GM23338 (cell line): ENCODE measurements at regions not wholly inside any gene's neighbourhood (a gene's known extent, or its start where the extent isn't known, plus 50 kb on each side); places are given as distances from the start of the nearest gene placed in this dataset.

ENCODE experiments used
- ATAC-seq: fragments of 200-7000 bp; cut with Tn5 transposase; 3 replicates; pipeline ENCODE4 v1.9.1; 2020
- DNase-seq: peaks from one replicate; pipeline ENCODE4 v3.0.0-alpha.2; 2015; ENCODE audit warnings: low spot score
- H2AFZ ChIP-seq: fragments of 200-600 bp; sonication (generic); 2 replicates; pipeline ENCODE4 v1.8.0; 2016; ENCODE audit warnings: antibody characterized with exemption, mild to moderate bottlenecking, moderate library complexity
- H3F3A ChIP-seq: fragments of 200-600 bp; sonication (generic); replicated peaks from 2 replicates; pipeline ENCODE4 v1.8.0; 2017; ENCODE audit warnings: antibody characterized with exemption, mixed run types, low read depth
- H3K27ac ChIP-seq: fragments of 200-600 bp; sonication (generic); 2 replicates; pipeline ENCODE4 v1.6.1; 2016; ENCODE audit warnings: low read depth
- H3K27me3 ChIP-seq: fragments of 200-600 bp; sonication (generic); 2 replicates; pipeline ENCODE4 v1.8.0; 2016; ENCODE audit warnings: mild to moderate bottlenecking, mixed run types, moderate library complexity; ENCODE audit not compliant: insufficient read depth
- H3K36me3 ChIP-seq: fragments of 200-600 bp; sonication (generic); 2 replicates; pipeline ENCODE4 v1.8.0; 2016; ENCODE audit warnings: mild to moderate bottlenecking; ENCODE audit not compliant: insufficient read depth
- H3K4me1 ChIP-seq: fragments of 200-600 bp; sonication (generic); 2 replicates; pipeline ENCODE4 v1.8.0; 2016; ENCODE audit warnings: mild to moderate bottlenecking, moderate library complexity; ENCODE audit not compliant: insufficient read depth
- H3K4me2 ChIP-seq: fragments of 200-600 bp; sonication (generic); 2 replicates; pipeline ENCODE4 v1.7.1; 2017; ENCODE audit warnings: mixed run types
- H3K4me3 ChIP-seq: fragments of 200-600 bp; sonication (generic); 2 replicates; pipeline ENCODE4 v1.6.1; 2016; ENCODE audit warnings: mixed run types
- H3K79me2 ChIP-seq: fragments of 200-600 bp; sonication (generic); replicated peaks from 2 replicates; pipeline ENCODE4 v1.8.0; 2017; ENCODE audit warnings: mild to moderate bottlenecking; ENCODE audit not compliant: insufficient read depth
- H3K9me2 ChIP-seq: fragments of 200-600 bp; sonication (generic); 2 replicates; pipeline ENCODE4 v1.8.0; 2017; ENCODE audit not compliant: insufficient read depth
- H4K20me1 ChIP-seq: fragments of 200-600 bp; sonication (generic); replicated peaks from 2 replicates; pipeline ENCODE4 v1.8.0; 2017; ENCODE audit warnings: mild to moderate bottlenecking; ENCODE audit not compliant: insufficient read depth
- H3K27ac Mint-ChIP-seq: 2 replicates; pipeline ENCODE4 v1.8.0; 2020; ENCODE audit warnings: inconsistent platforms, mild to moderate bottlenecking, moderate library complexity, mixed read lengths
- H3K27me3 Mint-ChIP-seq: 3 replicates; pipeline ENCODE4 v1.8.0; 2022; ENCODE audit warnings: low read depth, mild to moderate bottlenecking, moderate library complexity, mixed read lengths, inconsistent platforms; ENCODE audit not compliant: insufficient read depth, poor library complexity
- H3K36me3 Mint-ChIP-seq: 3 replicates; pipeline ENCODE4 v1.8.0; 2021; ENCODE audit warnings: low read depth, mild to moderate bottlenecking, inconsistent platforms, moderate library complexity, mixed read lengths
- H3K4me1 Mint-ChIP-seq: 3 replicates; pipeline ENCODE4 v1.8.0; 2020; ENCODE audit warnings: mild to moderate bottlenecking, inconsistent platforms, mixed read lengths
- H3K4me3 Mint-ChIP-seq: 3 replicates; pipeline ENCODE4 v1.8.0; 2021; ENCODE audit warnings: moderate library complexity, mild to moderate bottlenecking, inconsistent platforms, mixed read lengths
- H3K9me3 Mint-ChIP-seq: 3 replicates; pipeline ENCODE4 v1.8.0; 2020; ENCODE audit warnings: moderate library complexity, mild to moderate bottlenecking, inconsistent platforms, mixed read lengths
- CREB1 ChIP-seq: fragments of 250-450 bp; sonication (Bioruptor Pico); IDR thresholded peaks from 2 replicates; pipeline ENCODE4 v1.5.0; 2020; ENCODE audit warnings: low read depth, mild to moderate bottlenecking, moderate library complexity
- CTCF ChIP-seq, 2 experiments: fragments of 200-600 bp in 1 of 2; sonication (generic) in 1 of 2; conservative IDR thresholded peaks; 2 replicates each; pipeline versions ENCODE4 v1.5.1 to v1.6.1; 2016 to 2017; ENCODE audit warnings: antibody characterized with exemption in 2 of 2, low read depth in 2 of 2, mild to moderate bottlenecking in 2 of 2, moderate library complexity in 1 of 2
- EZH2 ChIP-seq: fragments of 200-600 bp; sonication (generic); IDR thresholded peaks from one replicate; pipeline ENCODE4 v1.8.0; 2017; ENCODE audit warnings: antibody characterized with exemption, mild to moderate bottlenecking, low read depth; ENCODE audit not compliant: unreplicated experiment
- EZH2phosphoT487 ChIP-seq: fragments of 200-600 bp; sonication (generic); IDR thresholded peaks from one replicate; pipeline ENCODE4 v1.8.1; 2018; ENCODE audit warnings: antibody characterized with exemption; ENCODE audit not compliant: unreplicated experiment
- JUNB ChIP-seq: IDR thresholded peaks from one replicate; pipeline ENCODE4 v1.6.1; 2016; ENCODE audit warnings: antibody characterized with exemption; ENCODE audit not compliant: unreplicated experiment
- POLR2AphosphoS5 ChIP-seq: IDR thresholded peaks from 2 replicates; pipeline ENCODE4 v1.6.1; 2016; ENCODE audit warnings: antibody characterized with exemption, low read depth
- STAT1 ChIP-seq: IDR thresholded peaks from one replicate; pipeline ENCODE4 v1.6.1; 2016; ENCODE audit warnings: antibody characterized with exemption; ENCODE audit not compliant: unreplicated experiment

DNA sequence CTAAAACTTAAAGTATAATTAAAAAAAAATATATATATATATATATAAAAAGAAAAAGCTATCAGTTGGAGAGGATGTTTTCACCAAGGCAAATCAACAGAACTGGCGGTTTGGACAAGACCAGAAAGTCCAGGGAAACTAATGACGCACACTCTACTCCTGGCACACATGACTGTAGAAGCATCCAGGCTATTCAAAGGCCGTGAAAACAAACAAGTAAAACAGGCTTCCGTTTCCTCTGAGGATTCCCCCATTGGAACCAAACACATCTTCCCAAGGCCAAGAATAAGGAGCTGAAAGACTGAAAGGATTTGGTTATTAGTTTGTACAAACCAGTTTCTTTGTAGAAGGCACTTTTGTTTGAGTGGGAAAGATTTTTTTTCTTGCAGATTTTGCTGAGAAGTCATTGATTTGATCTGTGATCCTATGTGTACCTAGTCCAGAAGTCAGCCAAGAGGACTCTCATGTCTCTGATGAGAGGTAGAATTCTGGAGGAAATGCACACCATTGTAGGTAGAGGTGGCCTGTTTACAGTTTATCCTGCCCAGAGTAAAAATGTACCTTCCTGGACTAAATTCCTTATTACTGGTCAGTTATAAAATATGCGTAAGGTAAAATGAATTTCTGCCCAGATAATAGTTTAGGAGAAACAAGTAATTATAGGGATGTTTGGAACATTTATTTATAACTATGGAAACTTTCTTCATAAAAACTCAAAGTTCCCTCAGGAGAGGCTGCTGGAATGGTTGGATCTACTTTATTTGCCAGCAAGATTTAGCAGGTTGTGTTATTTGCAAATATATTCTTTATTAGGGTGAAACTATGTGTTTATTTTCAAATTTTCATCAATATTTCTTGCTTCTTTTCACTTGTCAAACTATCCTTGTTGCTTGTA is 66.5 kb downstream of the DMP1 start:
- Mint-ChIP-seq H3K27me3 (no peaks in the 10 kb centered on the region), H3K36me3 (peaks cover 10% of the 10 kb centered on the region; the same call in 2 of the 3 replicates), H3K27ac (no peak overlapping the region), H3K4me1 (no peaks in the 10 kb centered on the region), H3K4me3 (no peak overlapping the region), H3K9me3 (peaks cover 9% of the 10 kb centered on the region; the same call in 2 of the 3 replicates)
- H3K4me3 ChIP-seq: no peak overlapping the region
- no peaks in the 10 kb centered on the region for H4K20me1 ChIP-seq
- no peaks in the 10 kb centered on the region for H3K4me1 ChIP-seq
- H3K9me2 ChIP-seq: peaks cover 15% of the 10 kb centered on the region; the same call in 1 of the 2 replicates
- no peak for DNase-seq
- no peak overlapping the region for H3K27ac ChIP-seq
- TF ChIP-seq EZH2phosphoT487 (no peak), EZH2 (no peak), STAT1 (no peak), JUNB (no peak), CTCF (conservative IDR thresholded peaks at IDR 0.05; ENCODE audit: low read depth in 2 of 2) (no peak), POLR2AphosphoS5 (no peak)
- no peak overlapping the region for H2AFZ ChIP-seq
- H3K27me3 ChIP-seq: no peaks in the 10 kb centered on the region
- H3K36me3 ChIP-seq: no peaks in the 10 kb centered on the region
- H3F3A ChIP-seq: no peaks in the 10 kb centered on the region
- ATAC-seq: no peak
- H3K79me2 ChIP-seq: no peaks in the 10 kb centered on the region
- no peak overlapping the region for H3K4me2 ChIP-seq

- Mint-ChIP-seq H3K27me3 (no peaks in the 10 kb centered on the region), H3K4me1 (no peaks in the 10 kb centered on the region), H3K9me3 (peaks cover 5% of the 10 kb centered on the region; the same call in 2 of the 3 replicates), H3K27ac (no peak overlapping the region), H3K4me3 (no peak overlapping the region), H3K36me3 (peaks cover 3% of the 10 kb centered on the region; the same call in 1 of the 3 replicates)
- Histone ChIP-seq H3K9me2 (peaks cover 15% of the 10 kb centered on the region; the same call in 1 of the 2 replicates), H3K27me3 (no peaks in the 10 kb centered on the region), H3K27ac (no peak overlapping the region), H3K79me2 (no peaks in the 10 kb centered on the region), H4K20me1 (no peaks in the 10 kb centered on the region), H3F3A (no peaks in the 10 kb centered on the region), H3K36me3 (no peaks in the 10 kb centered on the region), H3K4me2 (no peak overlapping the region), H3K4me1 (no peaks in the 10 kb centered on the region), H3K4me3 (no peak overlapping the region), H2AFZ (no peak overlapping the region)
- ATAC-seq (no peak), DNase-seq (no peak)
- no peak for TF ChIP-seq CREB1 (CRISPR knock-in tag)
Observed at GRCh38 chr4:87717276-87718031, 67.4 kb downstream of the DMP1 start.
